ENCODE measurements at regions not wholly inside any gene's neighbourhood (a gene's known extent, or its start where the extent isn't known, plus 50 kb on each side); places are given as distances from the start of the nearest gene placed in this dataset.

DNA sequence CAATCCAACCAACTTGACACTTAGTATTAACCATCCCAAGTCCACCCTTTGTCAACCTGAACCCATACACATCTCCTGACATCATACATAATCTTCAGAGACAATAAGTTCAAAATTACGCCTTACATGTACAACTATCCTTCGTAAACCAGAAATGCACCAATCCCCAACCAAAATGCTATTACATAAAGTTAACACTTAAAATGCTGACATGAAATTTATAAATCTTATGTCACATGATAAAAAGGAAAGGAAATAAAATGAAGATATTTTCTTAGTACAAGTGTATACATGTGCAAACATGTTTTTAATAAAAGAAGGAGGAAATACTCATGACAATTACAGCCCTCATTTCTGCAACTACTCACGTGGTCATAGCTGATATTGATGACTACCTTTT lies 95.0 kb downstream of the FCRL5 start:
- TF ChIP-seq, protein P1, sequence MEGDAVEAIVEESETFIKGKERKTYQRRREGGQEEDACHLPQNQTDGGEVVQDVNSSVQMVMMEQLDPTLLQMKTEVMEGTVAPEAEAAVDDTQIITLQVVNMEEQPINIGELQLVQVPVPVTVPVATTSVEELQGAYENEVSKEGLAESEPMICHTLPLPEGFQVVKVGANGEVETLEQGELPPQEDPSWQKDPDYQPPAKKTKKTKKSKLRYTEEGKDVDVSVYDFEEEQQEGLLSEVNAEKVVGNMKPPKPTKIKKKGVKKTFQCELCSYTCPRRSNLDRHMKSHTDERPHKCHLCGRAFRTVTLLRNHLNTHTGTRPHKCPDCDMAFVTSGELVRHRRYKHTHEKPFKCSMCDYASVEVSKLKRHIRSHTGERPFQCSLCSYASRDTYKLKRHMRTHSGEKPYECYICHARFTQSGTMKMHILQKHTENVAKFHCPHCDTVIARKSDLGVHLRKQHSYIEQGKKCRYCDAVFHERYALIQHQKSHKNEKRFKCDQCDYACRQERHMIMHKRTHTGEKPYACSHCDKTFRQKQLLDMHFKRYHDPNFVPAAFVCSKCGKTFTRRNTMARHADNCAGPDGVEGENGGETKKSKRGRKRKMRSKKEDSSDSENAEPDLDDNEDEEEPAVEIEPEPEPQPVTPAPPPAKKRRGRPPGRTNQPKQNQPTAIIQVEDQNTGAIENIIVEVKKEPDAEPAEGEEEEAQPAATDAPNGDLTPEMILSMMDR (conservative IDR thresholded peaks at IDR 0.05; ENCODE audit: low read length) = no peak
- no peak for TF ChIP-seq EZH2phosphoT487 (IDR thresholded peaks at IDR 0.05; ENCODE audit: borderline replicate concordance)

Data from Loucy (cell line).